ENCODE measurements at regions not wholly inside any gene's neighbourhood (a gene's known extent, or its start where the extent isn't known, plus 50 kb on each side); places are given as distances from the start of the nearest gene placed in this dataset.

DNA sequence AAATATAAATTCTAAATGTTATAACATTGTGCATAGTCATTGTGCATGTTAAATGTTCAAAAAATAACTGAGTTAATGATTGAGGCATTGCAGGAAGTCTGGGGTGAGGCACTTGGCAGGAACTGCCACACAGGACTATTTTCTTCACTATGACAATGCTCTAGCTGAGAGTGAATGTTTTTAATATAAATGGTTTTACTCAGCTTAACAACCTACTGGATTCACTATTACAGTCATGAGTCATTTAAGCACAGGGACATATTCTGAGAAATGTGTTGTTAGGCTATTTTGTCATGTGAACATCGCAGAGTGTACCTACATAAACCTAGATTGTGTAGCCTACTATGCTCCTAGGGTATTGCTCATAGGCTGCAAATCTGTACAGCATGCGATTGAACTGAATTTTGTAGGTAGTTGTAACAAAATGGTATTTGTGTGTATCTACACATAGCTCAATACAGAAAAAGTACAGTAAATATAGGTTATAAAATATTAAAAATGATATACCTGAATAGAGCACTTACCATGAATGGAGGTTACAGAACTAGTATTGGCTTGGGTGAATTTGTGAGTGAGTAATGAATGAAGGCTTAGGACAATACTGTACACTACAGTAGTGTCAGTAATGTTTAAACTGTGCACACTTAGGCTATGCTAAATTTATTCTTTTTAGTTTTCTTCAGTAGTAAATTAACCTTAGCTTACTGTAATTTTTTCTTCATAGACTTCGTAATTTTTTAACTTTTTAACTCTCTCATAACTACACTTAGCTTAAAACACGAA is 346.1 kb upstream of the PTGER4 start:
- Histone ChIP-seq H3K27ac (no peak overlapping the region), H3K9me3 (no peaks in the 10 kb centered on the region), H3K36me3 (no peaks in the 10 kb centered on the region), H3K4me1 (peaks cover 14% of the 10 kb centered on the region), H3K4me3 (no peak overlapping the region), H3K27me3 (no peaks in the 10 kb centered on the region)
- WGBS, result 73% methylated on average over 4 of the region's 4 CpGs
- TF ChIP-seq, protein P1, sequence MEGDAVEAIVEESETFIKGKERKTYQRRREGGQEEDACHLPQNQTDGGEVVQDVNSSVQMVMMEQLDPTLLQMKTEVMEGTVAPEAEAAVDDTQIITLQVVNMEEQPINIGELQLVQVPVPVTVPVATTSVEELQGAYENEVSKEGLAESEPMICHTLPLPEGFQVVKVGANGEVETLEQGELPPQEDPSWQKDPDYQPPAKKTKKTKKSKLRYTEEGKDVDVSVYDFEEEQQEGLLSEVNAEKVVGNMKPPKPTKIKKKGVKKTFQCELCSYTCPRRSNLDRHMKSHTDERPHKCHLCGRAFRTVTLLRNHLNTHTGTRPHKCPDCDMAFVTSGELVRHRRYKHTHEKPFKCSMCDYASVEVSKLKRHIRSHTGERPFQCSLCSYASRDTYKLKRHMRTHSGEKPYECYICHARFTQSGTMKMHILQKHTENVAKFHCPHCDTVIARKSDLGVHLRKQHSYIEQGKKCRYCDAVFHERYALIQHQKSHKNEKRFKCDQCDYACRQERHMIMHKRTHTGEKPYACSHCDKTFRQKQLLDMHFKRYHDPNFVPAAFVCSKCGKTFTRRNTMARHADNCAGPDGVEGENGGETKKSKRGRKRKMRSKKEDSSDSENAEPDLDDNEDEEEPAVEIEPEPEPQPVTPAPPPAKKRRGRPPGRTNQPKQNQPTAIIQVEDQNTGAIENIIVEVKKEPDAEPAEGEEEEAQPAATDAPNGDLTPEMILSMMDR (IDR thresholded peaks at IDR 0.05), result no peak
- TF ChIP-seq EP300 (IDR thresholded peaks at IDR 0.05), result no peak
- TF ChIP-seq POLR2A (IDR thresholded peaks at IDR 0.05), result no peak
- no peak for TF ChIP-seq POLR2AphosphoS5 (IDR thresholded peaks at IDR 0.05)
- no peak for DNase-seq (ENCODE audit: low spot score in 2 of 2)

DNA sequence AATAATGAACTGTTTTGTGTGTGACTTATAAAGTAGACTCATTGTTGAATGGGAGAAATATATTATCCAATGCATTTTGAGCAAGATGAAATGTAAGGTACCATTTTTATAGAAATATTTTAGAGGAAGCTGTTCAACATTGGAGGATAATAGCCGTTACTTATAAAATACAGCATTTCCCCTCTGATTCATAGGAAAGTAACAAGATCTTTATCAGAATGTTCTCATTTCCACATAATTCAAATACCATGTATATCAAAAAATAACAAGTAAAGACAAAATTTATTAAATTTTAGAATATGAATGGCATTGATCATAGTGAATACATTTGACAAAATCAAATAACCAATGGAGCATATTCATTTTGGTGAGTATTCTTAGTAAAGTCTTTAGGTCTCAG is 346.7 kb upstream of the PTGER4 start:
- no peak overlapping the region for H3K4me3 ChIP-seq
- no peak for TF ChIP-seq EP300 (IDR thresholded peaks at IDR 0.05)
- TF ChIP-seq POLR2AphosphoS5 (IDR thresholded peaks at IDR 0.05), result no peak
- TF ChIP-seq, protein P1 (IDR thresholded peaks at IDR 0.05), result no peak
- TF ChIP-seq POLR2A (IDR thresholded peaks at IDR 0.05), result no peak
- DNase-seq (ENCODE audit: low spot score in 2 of 2), result no peak
- H3K4me1 ChIP-seq, result peaks cover 14% of the 10 kb centered on the region
- no peaks in the 10 kb centered on the region for H3K27me3 ChIP-seq
- no peak overlapping the region for H3K27ac ChIP-seq
- 57% methylated on average over 1 of the region's 1 CpG for WGBS
- H3K9me3 ChIP-seq, result no peaks in the 10 kb centered on the region
- no peaks in the 10 kb centered on the region for H3K36me3 ChIP-seq

DNA sequence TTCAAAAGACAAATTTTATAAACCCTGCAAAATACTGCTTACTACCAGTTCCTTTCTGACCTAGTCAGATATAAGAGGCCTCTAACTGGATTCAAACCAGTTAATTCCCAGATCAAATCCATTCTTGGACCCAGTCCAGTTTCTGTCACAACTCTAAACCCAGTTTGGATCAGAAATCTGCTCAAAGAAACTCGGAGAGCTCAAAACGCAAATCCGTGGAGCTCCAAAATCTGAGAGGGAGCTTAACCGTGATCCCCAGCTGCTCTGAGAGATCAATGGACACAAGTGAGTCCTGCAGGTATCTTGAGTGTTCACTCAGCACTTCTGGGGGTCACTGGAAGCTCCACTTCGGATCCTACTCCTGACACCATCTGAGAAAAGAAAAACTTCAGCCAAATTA is 348.1 kb upstream of the PTGER4 start:
- no peaks in the 10 kb centered on the region for H3K27me3 ChIP-seq
- TF ChIP-seq EP300 (IDR thresholded peaks at IDR 0.05) (no peak), POLR2A (IDR thresholded peaks at IDR 0.05) (no peak), POLR2AphosphoS5 (IDR thresholded peaks at IDR 0.05) (no peak)
- TF ChIP-seq, protein P1 (IDR thresholded peaks at IDR 0.05), result no peak
- no peaks in the 10 kb centered on the region for H3K36me3 ChIP-seq
- peaks cover 14% of the 10 kb centered on the region for H3K4me1 ChIP-seq
- no peak overlapping the region for H3K4me3 ChIP-seq
- no peaks in the 10 kb centered on the region for H3K9me3 ChIP-seq
- DNase-seq (ENCODE audit: low spot score in 2 of 2), result no peak
- no peak overlapping the region for H3K27ac ChIP-seq
- 92% methylated on average over 5 of the region's 5 CpGs for WGBS

DNA sequence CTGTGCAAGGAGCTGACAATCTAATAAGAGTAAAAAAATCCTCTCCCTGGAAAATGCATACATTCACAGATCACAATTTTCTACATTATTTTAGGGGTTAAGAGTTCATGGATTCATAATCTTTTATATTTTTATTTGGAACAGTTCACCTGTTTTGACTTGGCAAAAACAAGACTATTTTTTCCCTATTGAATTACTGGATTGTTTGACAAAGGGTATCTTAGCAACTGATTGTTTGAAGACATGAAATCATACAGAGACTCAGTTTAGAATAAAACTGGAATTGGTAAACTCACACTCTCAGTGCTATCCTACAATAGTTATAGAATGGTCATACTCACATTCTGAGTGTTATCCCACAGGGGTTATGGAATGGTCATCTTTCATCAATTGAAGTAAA is 358.2 kb upstream of the PTGER4 start:
- Histone ChIP-seq H3K27ac (no peak overlapping the region), H3K4me3 (no peak overlapping the region), H3K9me3 (no peaks in the 10 kb centered on the region), H3K27me3 (no peaks in the 10 kb centered on the region), H3K36me3 (no peaks in the 10 kb centered on the region), H3K4me1 (no peaks in the 10 kb centered on the region)
- TF ChIP-seq POLR2A (IDR thresholded peaks at IDR 0.05), result no peak
- no peak for TF ChIP-seq POLR2AphosphoS5 (IDR thresholded peaks at IDR 0.05)
- TF ChIP-seq EP300 (IDR thresholded peaks at IDR 0.05), result no peak
- TF ChIP-seq, protein P1 (IDR thresholded peaks at IDR 0.05), result no peak
- DNase-seq (ENCODE audit: low spot score in 2 of 2), result no peak

DNA sequence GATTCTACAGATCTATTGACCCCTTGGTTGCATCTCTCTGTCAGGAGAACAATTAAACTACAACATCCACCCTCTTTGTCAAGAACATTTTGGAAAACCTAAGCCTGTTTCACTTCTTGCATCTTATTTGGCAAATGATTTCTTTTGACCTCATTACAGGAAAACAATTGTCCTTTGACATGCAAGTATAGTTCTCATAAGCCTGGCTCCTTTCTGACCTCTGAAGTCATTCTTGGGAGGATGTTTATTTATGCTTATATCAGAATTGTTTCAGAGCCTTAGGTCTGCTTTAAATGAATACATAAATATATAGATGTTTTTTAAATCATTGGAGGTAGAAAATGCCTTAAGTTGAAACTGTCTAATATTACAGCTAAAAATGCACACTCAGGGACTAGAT is 361.3 kb upstream of the PTGER4 start:
- no peak overlapping the region for H3K27ac ChIP-seq
- no peak for DNase-seq (ENCODE audit: low spot score in 2 of 2)
- H3K4me1 ChIP-seq, result no peaks in the 10 kb centered on the region
- no peaks in the 10 kb centered on the region for H3K9me3 ChIP-seq
- no peaks in the 10 kb centered on the region for H3K27me3 ChIP-seq
- H3K4me3 ChIP-seq, result no peak overlapping the region
- TF ChIP-seq EP300 (IDR thresholded peaks at IDR 0.05) (no peak), POLR2AphosphoS5 (IDR thresholded peaks at IDR 0.05) (no peak), POLR2A (IDR thresholded peaks at IDR 0.05) (no peak)
- TF ChIP-seq, protein P1 (IDR thresholded peaks at IDR 0.05), result no peak
- no peaks in the 10 kb centered on the region for H3K36me3 ChIP-seq
